Endothelial cell of umbilical vein (primary cell): ENCODE measurements at regions not wholly inside any gene's neighbourhood (a gene's known extent, or its start where the extent isn't known, plus 50 kb on each side); places are given as distances from the start of the nearest gene placed in this dataset.

Experiments used
- BruUV-seq: library from RNA; stranded (reverse); fragments of 400-500 nt; replicated peaks from 2 replicates; lab custom pipeline; 2021; lab: Mats Ljungman, UMichigan
- CTCF ChIA-PET: fragments of 300-600, 350-600 bp; sonication (Branson Sonifier 250); formaldehyde crosslinking; loops from one replicate; lab custom pipeline; 2021; ENCODE audit warnings: antibody characterized with exemption, inconsistent platforms; lab: Charles Lee
- POLR2A ChIA-PET: fragments of 300-600, 350-600 bp; sonication (Branson Sonifier 250); formaldehyde crosslinking; loops from one replicate; lab custom pipeline; 2021; ENCODE audit warnings: antibody characterized with exemption, inconsistent platforms; lab: Charles Lee
- DNase-seq: peaks from one replicate; pipeline ENCODE4 v3.0.0-alpha.2; 2011; ENCODE audit warnings: low read depth, low spot score
- FAIRE-seq: peaks from 2 replicates; lab custom pipeline; 2011; peaks lifted over from hg19 to GRCh38; lab: Jason Lieb, UNC
- H2AFZ ChIP-seq: 2 replicates; pipeline ENCODE4 v1.6.0; 2012; ENCODE audit warnings: low read depth, low read length, control low read depth, inconsistent platforms
- H3K27ac ChIP-seq: 2 replicates; pipeline ENCODE4 v1.5.1; 2011; ENCODE audit warnings: low read depth, mild to moderate bottlenecking, control low read depth, low read length, moderate library complexity; ENCODE audit not compliant: insufficient read depth
- H3K27me3 ChIP-seq, 2 experiments: 2 replicates each; pipeline versions ENCODE4 v1.6.0 to v1.6.1; 2011; ENCODE audit warnings: low read length in 2 of 2, mixed read lengths in 1 of 2; ENCODE audit not compliant: control insufficient read depth in 2 of 2, insufficient read depth in 2 of 2
- H3K36me3 ChIP-seq, 2 experiments: 2 replicates in 1 of 2; 3 replicates in 1 of 2; pipeline ENCODE4 v1.5.1; 2011; ENCODE audit warnings: low read length in 2 of 2, mild to moderate bottlenecking in 1 of 2, moderate library complexity in 1 of 2; ENCODE audit not compliant: control insufficient read depth in 2 of 2, insufficient read depth in 2 of 2; ENCODE audit errors: extremely low read depth in 1 of 2
- H3K4me1 ChIP-seq: 3 replicates; pipeline ENCODE4 v1.5.1; 2011; ENCODE audit warnings: mild to moderate bottlenecking, low read length; ENCODE audit not compliant: control insufficient read depth, insufficient read depth; ENCODE audit errors: extremely low read depth
- H3K4me2 ChIP-seq: 2 replicates; pipeline ENCODE4 v1.6.1; 2011; ENCODE audit warnings: low read length, control low read depth, mixed read lengths; ENCODE audit not compliant: insufficient read depth
- H3K4me3 ChIP-seq, 3 experiments: fragments of 200-600 bp in 1 of 3; sonication (generic), shearing (Covaris generic) in 1 of 3; replicated peaks in 1 of 3; 2 replicates each; pipeline ENCODE4 v1.5.1; 2011 to 2016; ENCODE audit warnings: control low read depth in 3 of 3, low read length in 3 of 3, mild to moderate bottlenecking in 2 of 3, inconsistent platforms in 1 of 3, low read depth in 1 of 3, moderate library complexity in 1 of 3; ENCODE audit not compliant: insufficient read depth in 1 of 3
- H3K79me2 ChIP-seq: 2 replicates; pipeline ENCODE4 v1.6.0; 2012; ENCODE audit warnings: low read length, inconsistent platforms; ENCODE audit not compliant: control insufficient read depth, insufficient read depth
- H3K9ac ChIP-seq: replicated peaks from 2 replicates; pipeline ENCODE3; 2011; ENCODE audit warnings: low read length, control low read depth; ENCODE audit not compliant: insufficient read depth; ENCODE audit errors: extremely low read depth
- H3K9me1 ChIP-seq: replicated peaks from 3 replicates; pipeline ENCODE4 v1.6.0; 2011; ENCODE audit warnings: mild to moderate bottlenecking, low read length; ENCODE audit not compliant: control insufficient read depth, insufficient read depth; ENCODE audit errors: extremely low read depth
- H3K9me3 ChIP-seq: replicated peaks from 2 replicates; pipeline ENCODE4 v1.5.1; 2012; ENCODE audit warnings: low read length, inconsistent platforms; ENCODE audit not compliant: control insufficient read depth, insufficient read depth
- H4K20me1 ChIP-seq: replicated peaks from 2 replicates; pipeline ENCODE3; 2011; ENCODE audit warnings: mild to moderate bottlenecking, low read length; ENCODE audit not compliant: control insufficient read depth, insufficient read depth; ENCODE audit errors: extremely low read depth
- EZH2 ChIP-seq: IDR thresholded peaks from 2 replicates; pipeline ENCODE4 v1.6.1; 2012; ENCODE audit warnings: borderline replicate concordance, low read depth, mild to moderate bottlenecking, moderate library complexity, low read length, inconsistent platforms; ENCODE audit not compliant: severe bottlenecking
- FOS ChIP-seq: IDR thresholded peaks from 2 replicates; pipeline ENCODE4 v1.6.1; 2011; ENCODE audit warnings: mild to moderate bottlenecking, low read length, moderate library complexity, borderline replicate concordance; ENCODE audit not compliant: insufficient read depth
- GATA2 ChIP-seq: IDR thresholded peaks from 2 replicates; pipeline ENCODE4 v1.7.0; 2011; ENCODE audit warnings: low read depth, mild to moderate bottlenecking, moderate library complexity, mixed read lengths, low read length; ENCODE audit not compliant: insufficient read length, insufficient read depth
- JUN ChIP-seq: IDR thresholded peaks from 2 replicates; pipeline ENCODE4 v1.6.1; 2011; ENCODE audit warnings: borderline replicate concordance, low read depth; ENCODE audit not compliant: insufficient read length, insufficient read depth
- MAX ChIP-seq: IDR thresholded peaks from 2 replicates; pipeline ENCODE4 v1.6.1; 2011; ENCODE audit not compliant: insufficient read depth, insufficient read length
- MYC ChIP-seq: IDR thresholded peaks from one replicate; pipeline ENCODE4 v1.6.1; 2011; ENCODE audit warnings: mild to moderate bottlenecking, low read depth, low read length
- POLR2A ChIP-seq: IDR thresholded peaks from 2 replicates; pipeline ENCODE4 v1.6.1; 2012; ENCODE audit warnings: low read depth, mild to moderate bottlenecking, control low read depth, low read length
- POLR2AphosphoS5 ChIP-seq: IDR thresholded peaks from 2 replicates; pipeline ENCODE4 v1.6.1; 2012; ENCODE audit warnings: low read depth, mild to moderate bottlenecking, control low read depth, low read length, moderate library complexity; ENCODE audit not compliant: insufficient read depth
- dilution Hi-C: fragments of 300-500 bp; cut with MboI; formaldehyde crosslinking; loops from one replicate; pipeline ENCODE4 v1.15.0; 2019; ENCODE audit warnings: low sequenced_read_pairs; ENCODE audit not compliant: extremely low pct_ligation_motif_present
- intact Hi-C: fragments of 100-400 bp; cut with micrococcal nuclease; formaldehyde crosslinking; loops from one replicate; pipeline ENCODE4 v1.10.0; 2022
- TF ChIP-seq, protein P1 (sequence below), 2 donors: IDR thresholded peaks; 1 replicate in 1 of 2; 2 replicates in 1 of 2; pipeline ENCODE4 v1.5.1; 2011; ENCODE audit warnings: low read length in 2 of 2, mild to moderate bottlenecking in 2 of 2, moderate library complexity in 2 of 2, control low read depth in 1 of 2, inconsistent platforms in 1 of 2, low read depth in 1 of 2; ENCODE audit not compliant: insufficient read depth in 1 of 2; ENCODE audit errors: extremely low read depth in 1 of 2

GRCh38 chr10:121300723-121301122, 297.5 kb downstream of the FGFR2 start:
- no peak overlapping the region for H3K27ac ChIP-seq
- H3K4me2 ChIP-seq, result no peak overlapping the region
- FAIRE-seq, result no peak
- H2AFZ ChIP-seq, result no peak overlapping the region
- H3K27me3 ChIP-seq, result no peaks in the 10 kb centered on the region
- no peaks in the 10 kb centered on the region for H3K9me1 ChIP-seq
- H3K4me1 ChIP-seq, result no peaks in the 10 kb centered on the region
- no peak overlapping the region for H3K9ac ChIP-seq
- dilution Hi-C loops, result no loop called here
- H3K79me2 ChIP-seq, result no peaks in the 10 kb centered on the region
- no peaks in the 10 kb centered on the region for H3K36me3 ChIP-seq
- DNase-seq, result no peak
- BruUV-seq, result no TSS peak
- ChIA-PET POLR2A (no interaction called here), CTCF (no interaction called here)
- intact Hi-C loops, result no loop called here
- no peaks in the 10 kb centered on the region for H4K20me1 ChIP-seq
- H3K4me3 ChIP-seq, result no peak overlapping the region
- TF ChIP-seq MYC, result no peak
- no peak for TF ChIP-seq POLR2AphosphoS5
- TF ChIP-seq GATA2, result no peak
- TF ChIP-seq, protein P1, sequence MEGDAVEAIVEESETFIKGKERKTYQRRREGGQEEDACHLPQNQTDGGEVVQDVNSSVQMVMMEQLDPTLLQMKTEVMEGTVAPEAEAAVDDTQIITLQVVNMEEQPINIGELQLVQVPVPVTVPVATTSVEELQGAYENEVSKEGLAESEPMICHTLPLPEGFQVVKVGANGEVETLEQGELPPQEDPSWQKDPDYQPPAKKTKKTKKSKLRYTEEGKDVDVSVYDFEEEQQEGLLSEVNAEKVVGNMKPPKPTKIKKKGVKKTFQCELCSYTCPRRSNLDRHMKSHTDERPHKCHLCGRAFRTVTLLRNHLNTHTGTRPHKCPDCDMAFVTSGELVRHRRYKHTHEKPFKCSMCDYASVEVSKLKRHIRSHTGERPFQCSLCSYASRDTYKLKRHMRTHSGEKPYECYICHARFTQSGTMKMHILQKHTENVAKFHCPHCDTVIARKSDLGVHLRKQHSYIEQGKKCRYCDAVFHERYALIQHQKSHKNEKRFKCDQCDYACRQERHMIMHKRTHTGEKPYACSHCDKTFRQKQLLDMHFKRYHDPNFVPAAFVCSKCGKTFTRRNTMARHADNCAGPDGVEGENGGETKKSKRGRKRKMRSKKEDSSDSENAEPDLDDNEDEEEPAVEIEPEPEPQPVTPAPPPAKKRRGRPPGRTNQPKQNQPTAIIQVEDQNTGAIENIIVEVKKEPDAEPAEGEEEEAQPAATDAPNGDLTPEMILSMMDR (IDR thresholded peaks at IDR 0.05; ENCODE audit: extremely low read depth in 1 of 2, insufficient read depth in 1 of 2, low read depth in 1 of 2, low read length in 2 of 2), result no peak
- no peak for TF ChIP-seq JUN
- no peak for TF ChIP-seq EZH2
- TF ChIP-seq FOS, result no peak
- no peak for TF ChIP-seq MAX
- no peak for TF ChIP-seq POLR2A
- no peaks in the 10 kb centered on the region for H3K9me3 ChIP-seq
